ENCODE measurements at regions not wholly inside any gene's neighbourhood (a gene's known extent, or its start where the extent isn't known, plus 50 kb on each side); places are given as distances from the start of the nearest gene placed in this dataset.

GRCh38 chr9:73775757-73776156 lies 624.1 kb downstream of the ANXA1 start:
- no peak for DNase-seq (ENCODE audit: low spot score)
- Histone ChIP-seq H3K9me2 (ENCODE audit: insufficient read depth, low read length) (no peaks in the 10 kb centered on the region), H3K36me3 (ENCODE audit: insufficient read depth, low read length) (no peaks in the 10 kb centered on the region), H3K4me3 (ENCODE audit: low read depth, low read length, poor library complexity, severe bottlenecking) (no peak overlapping the region), H3K4me1 (ENCODE audit: insufficient read depth, low read length, poor library complexity, severe bottlenecking) (no peaks in the 10 kb centered on the region), H3K79me2 (ENCODE audit: insufficient read depth, low read depth, low read length) (no peaks in the 10 kb centered on the region), H3K4me2 (ENCODE audit: low read length) (no peak overlapping the region), H3K27ac (ENCODE audit: low read depth, low read length, poor library complexity, severe bottlenecking) (no peak overlapping the region), H2AFZ (ENCODE audit: low read length) (no peak overlapping the region), H3K9me3 (ENCODE audit: low read length) (no peaks in the 10 kb centered on the region), H4K20me1 (ENCODE audit: insufficient read depth, low read length) (no peaks in the 10 kb centered on the region)
- no TSS peak for BruUV-seq (replicated peaks)
- CTCF ChIA-PET (ENCODE audit: unreplicated experiment): no interaction called here
- intact Hi-C loops (cut with micrococcal nuclease; ENCODE audit: unreplicated experiment): no loop called here
- TF ChIP-seq CTCF (conservative IDR thresholded peaks at IDR 0.05; ENCODE audit: low read length): no peak
- TF ChIP-seq EZH2phosphoT487 (IDR thresholded peaks at IDR 0.05; ENCODE audit: borderline replicate concordance, low read depth, low read length): no peak
- POLR2A ChIA-PET: no interaction called here

- Histone ChIP-seq H3K9me2 (ENCODE audit: insufficient read depth, low read length) (no peaks in the 10 kb centered on the region), H3K79me2 (ENCODE audit: insufficient read depth, low read depth, low read length) (no peaks in the 10 kb centered on the region), H3K4me2 (ENCODE audit: low read length) (no peak overlapping the region), H4K20me1 (ENCODE audit: insufficient read depth, low read length) (no peaks in the 10 kb centered on the region), H3K9me3 (ENCODE audit: low read length) (no peaks in the 10 kb centered on the region), H3K4me1 (ENCODE audit: insufficient read depth, low read length, poor library complexity, severe bottlenecking) (no peaks in the 10 kb centered on the region), H2AFZ (ENCODE audit: low read length) (no peak overlapping the region), H3K36me3 (ENCODE audit: insufficient read depth, low read length) (no peaks in the 10 kb centered on the region), H3K4me3 (ENCODE audit: low read depth, low read length, poor library complexity, severe bottlenecking) (no peak overlapping the region), H3K27ac (ENCODE audit: low read depth, low read length, poor library complexity, severe bottlenecking) (no peak overlapping the region)
- no TSS peak for BruUV-seq (replicated peaks)
- intact Hi-C loops (cut with micrococcal nuclease; ENCODE audit: unreplicated experiment): no loop called here
- CTCF ChIA-PET (ENCODE audit: unreplicated experiment): no interaction called here
- DNase-seq (ENCODE audit: low spot score): no peak
- TF ChIP-seq EZH2phosphoT487 (IDR thresholded peaks at IDR 0.05; ENCODE audit: borderline replicate concordance, low read depth, low read length) (no peak), CTCF (conservative IDR thresholded peaks at IDR 0.05; ENCODE audit: low read length) (no peak)
- POLR2A ChIA-PET: no interaction called here
Observed at GRCh38 chr9:73780916-73781315, 629.3 kb downstream of the ANXA1 start.

- BruUV-seq (replicated peaks): no TSS peak
Observed at GRCh38 chr9:73782166-73782565, 630.5 kb downstream of the ANXA1 start.

More at GRCh38 chr9:73782166-73782565, 630.5 kb downstream of the ANXA1 start:
- H3K9me2 ChIP-seq (ENCODE audit: insufficient read depth, low read length): no peaks in the 10 kb centered on the region
- no peaks in the 10 kb centered on the region for H4K20me1 ChIP-seq (ENCODE audit: insufficient read depth, low read length)
- ChIA-PET POLR2A (no interaction called here), CTCF (ENCODE audit: unreplicated experiment) (no interaction called here)
- TF ChIP-seq CTCF (conservative IDR thresholded peaks at IDR 0.05; ENCODE audit: low read length) (no peak), EZH2phosphoT487 (IDR thresholded peaks at IDR 0.05; ENCODE audit: borderline replicate concordance, low read depth, low read length) (no peak)
- no peak overlapping the region for H3K4me2 ChIP-seq (ENCODE audit: low read length)
- DNase-seq (ENCODE audit: low spot score): no peak
- no peaks in the 10 kb centered on the region for H3K9me3 ChIP-seq (ENCODE audit: low read length)
- H3K4me1 ChIP-seq (ENCODE audit: insufficient read depth, low read length, poor library complexity, severe bottlenecking): no peaks in the 10 kb centered on the region
- no peaks in the 10 kb centered on the region for H3K79me2 ChIP-seq (ENCODE audit: insufficient read depth, low read depth, low read length)
- intact Hi-C loops (cut with micrococcal nuclease; ENCODE audit: unreplicated experiment): no loop called here
- no peak overlapping the region for H2AFZ ChIP-seq (ENCODE audit: low read length)
- no peaks in the 10 kb centered on the region for H3K36me3 ChIP-seq (ENCODE audit: insufficient read depth, low read length)
- no peak overlapping the region for H3K4me3 ChIP-seq (ENCODE audit: low read depth, low read length, poor library complexity, severe bottlenecking)
- H3K27ac ChIP-seq (ENCODE audit: low read depth, low read length, poor library complexity, severe bottlenecking): no peak overlapping the region

Data from OCI-LY7 (cell line).